ENCODE measurements at regions not wholly inside any gene's neighbourhood (a gene's known extent, or its start where the extent isn't known, plus 50 kb on each side); places are given as distances from the start of the nearest gene placed in this dataset.

GRCh38 chr9:115292584-115293279 lies 174.8 kb upstream of the TNC start:
- TF ChIP-seq, protein P1, sequence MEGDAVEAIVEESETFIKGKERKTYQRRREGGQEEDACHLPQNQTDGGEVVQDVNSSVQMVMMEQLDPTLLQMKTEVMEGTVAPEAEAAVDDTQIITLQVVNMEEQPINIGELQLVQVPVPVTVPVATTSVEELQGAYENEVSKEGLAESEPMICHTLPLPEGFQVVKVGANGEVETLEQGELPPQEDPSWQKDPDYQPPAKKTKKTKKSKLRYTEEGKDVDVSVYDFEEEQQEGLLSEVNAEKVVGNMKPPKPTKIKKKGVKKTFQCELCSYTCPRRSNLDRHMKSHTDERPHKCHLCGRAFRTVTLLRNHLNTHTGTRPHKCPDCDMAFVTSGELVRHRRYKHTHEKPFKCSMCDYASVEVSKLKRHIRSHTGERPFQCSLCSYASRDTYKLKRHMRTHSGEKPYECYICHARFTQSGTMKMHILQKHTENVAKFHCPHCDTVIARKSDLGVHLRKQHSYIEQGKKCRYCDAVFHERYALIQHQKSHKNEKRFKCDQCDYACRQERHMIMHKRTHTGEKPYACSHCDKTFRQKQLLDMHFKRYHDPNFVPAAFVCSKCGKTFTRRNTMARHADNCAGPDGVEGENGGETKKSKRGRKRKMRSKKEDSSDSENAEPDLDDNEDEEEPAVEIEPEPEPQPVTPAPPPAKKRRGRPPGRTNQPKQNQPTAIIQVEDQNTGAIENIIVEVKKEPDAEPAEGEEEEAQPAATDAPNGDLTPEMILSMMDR (IDR thresholded peaks at IDR 0.05; ENCODE audit: insufficient read depth, low read length, missing control alignments), result no peak
- ChIA-PET CTCF (interaction anchor here (1.3 to 1.6 kb wide), 2 partner anchors 13 to 232 kb away, joined by 4 to 6 read pairs; no protein-coding TSS in a partner anchor), POLR2A (interaction anchor here (0.6 to 0.9 kb wide), 2 partner anchors 24 to 75 kb away, joined by 3 to 4 read pairs; no protein-coding TSS in a partner anchor)

GRCh38 chr9:115295734-115296133 lies 177.8 kb upstream of the TNC start:
- H3K4me3 ChIP-seq (ENCODE audit: low read depth, low read length), result no peak overlapping the region
- CTCF ChIA-PET, result no interaction called here
- POLR2A ChIA-PET, result no interaction called here
- no peak for DNase-seq (ENCODE audit: low read depth, low spot score)
- TF ChIP-seq, protein P1 (IDR thresholded peaks at IDR 0.05; ENCODE audit: insufficient read depth, low read length, missing control alignments), result no peak

More at GRCh38 chr9:115292584-115293279, 174.8 kb upstream of the TNC start:
- DNase-seq (ENCODE audit: low read depth, low spot score), result no peak
- H3K4me3 ChIP-seq (ENCODE audit: low read depth, low read length), result no peak overlapping the region

DNA sequence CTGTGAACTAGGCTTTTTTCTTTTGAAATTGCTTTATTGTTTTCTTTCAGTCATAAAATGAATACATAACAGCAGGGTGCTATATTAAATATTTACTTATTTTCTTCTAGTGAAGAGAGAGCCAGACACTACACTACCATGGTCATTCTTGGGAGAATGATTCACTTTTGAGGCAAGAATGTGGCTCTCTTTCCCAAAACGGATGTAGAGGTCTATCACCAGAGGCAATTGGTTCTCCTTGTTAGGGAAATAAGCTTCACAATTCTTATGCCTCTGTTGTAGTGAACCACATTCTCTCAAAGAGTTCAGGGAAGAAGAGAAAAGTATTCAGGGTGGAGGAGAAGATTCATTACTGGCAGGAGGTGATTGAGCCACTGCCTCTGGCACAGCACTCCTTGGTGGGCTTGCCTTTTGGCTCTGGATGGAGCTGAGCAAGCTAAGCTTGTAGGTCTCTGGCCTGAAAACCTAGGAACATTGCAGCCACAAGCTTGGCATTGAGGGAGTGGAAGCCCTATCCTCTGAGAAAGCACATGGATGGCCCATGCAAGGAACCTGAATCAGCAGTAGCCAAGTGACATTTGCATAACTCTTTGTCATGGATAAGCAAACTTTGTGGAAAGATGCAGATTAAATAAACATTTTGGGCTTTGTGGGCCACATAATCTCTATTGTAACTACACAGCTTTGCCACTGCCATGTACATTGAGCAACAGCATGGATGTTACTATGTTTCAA lies 179.0 kb upstream of the TNC start:
- no peak overlapping the region for H3K4me3 ChIP-seq (ENCODE audit: low read depth, low read length)
- TF ChIP-seq, protein P1 (IDR thresholded peaks at IDR 0.05; ENCODE audit: insufficient read depth, low read length, missing control alignments), result no peak
- ChIA-PET POLR2A (interaction anchor here (0.6 kb wide), 1 partner anchor 584 kb away, joined by 4 read pairs; no protein-coding TSS in a partner anchor), CTCF (no interaction called here)
- no peak for DNase-seq (ENCODE audit: low read depth, low spot score)

DNA sequence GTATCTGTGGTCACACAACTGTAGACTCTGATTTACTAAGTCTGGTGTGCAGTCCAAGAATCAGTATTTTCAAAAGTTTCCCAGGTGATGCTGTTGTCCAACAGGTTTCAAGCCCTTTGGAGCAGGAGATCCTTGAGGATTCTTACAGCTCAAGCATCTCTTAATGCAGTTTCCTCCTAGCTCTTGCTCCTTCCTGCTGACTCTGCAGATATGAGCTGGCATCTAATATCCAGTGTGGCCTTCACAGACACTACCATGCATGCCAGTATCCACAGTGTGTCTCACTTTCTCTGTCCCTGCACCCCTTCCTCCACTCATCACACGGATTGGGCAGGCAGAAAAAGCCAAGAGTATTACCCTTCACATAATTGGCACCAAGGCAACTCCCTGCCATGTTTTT lies 182.2 kb upstream of the TNC start:
- DNase-seq (ENCODE audit: low read depth, low spot score), result no peak
- no peak overlapping the region for H3K4me3 ChIP-seq (ENCODE audit: low read depth, low read length)
- POLR2A ChIA-PET, result no interaction called here
- CTCF ChIA-PET, result no interaction called here
- TF ChIP-seq, protein P1 (IDR thresholded peaks at IDR 0.05; ENCODE audit: insufficient read depth, low read length, missing control alignments), result no peak

- CTCF ChIA-PET, result interaction anchor here (1.0 to 1.6 kb wide), 2 partner anchors 10 to 224 kb away, joined by 3 to 7 read pairs; no protein-coding TSS in a partner anchor
- TF ChIP-seq, protein P1 (IDR thresholded peaks at IDR 0.05; ENCODE audit: insufficient read depth, low read length, missing control alignments), result no peak
These were observed 182.9 kb upstream of the TNC start for GRCh38 chr9:115300874-115301273.

DNA sequence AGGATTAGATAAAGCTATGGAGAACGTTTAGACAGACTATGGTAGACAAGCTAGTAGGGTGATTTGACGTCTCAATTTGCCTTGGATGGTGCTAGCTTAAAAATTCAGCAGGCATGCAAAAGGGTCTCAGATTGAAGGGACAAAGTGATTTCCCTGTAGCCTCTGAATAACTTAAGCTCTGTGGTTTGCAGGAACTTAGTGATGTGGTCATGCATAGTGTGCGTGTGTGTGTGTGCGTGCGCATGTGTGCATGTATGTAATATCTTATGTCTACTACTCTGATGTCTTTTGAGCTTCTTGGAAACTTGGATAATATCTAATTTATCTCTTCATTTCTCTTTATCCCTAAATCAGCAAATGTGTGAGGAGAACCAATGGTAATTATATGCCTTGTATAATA lies 183.6 kb upstream of the TNC start:
- H3K4me3 ChIP-seq (ENCODE audit: low read depth, low read length), result no peak overlapping the region
- ChIA-PET CTCF (interaction anchor here (1.0 to 1.6 kb wide), 2 partner anchors 11 to 223 kb away, joined by 3 to 7 read pairs; no protein-coding TSS in a partner anchor), POLR2A (no interaction called here)
- no peak for DNase-seq (ENCODE audit: low read depth, low spot score)
- TF ChIP-seq, protein P1 (IDR thresholded peaks at IDR 0.05; ENCODE audit: insufficient read depth, low read length, missing control alignments), result no peak

More at GRCh38 chr9:115300874-115301273, 182.9 kb upstream of the TNC start:
- H3K4me3 ChIP-seq (ENCODE audit: low read depth, low read length), result no peak overlapping the region
- DNase-seq (ENCODE audit: low read depth, low spot score), result no peak
- POLR2A ChIA-PET, result no interaction called here
